Adrenal gland (tissue), 5 donors: ENCODE measurements at regions not wholly inside any gene's neighbourhood (a gene's known extent, or its start where the extent isn't known, plus 50 kb on each side); places are given as distances from the start of the nearest gene placed in this dataset.

ENCODE experiments used
- CTCF ChIP-seq, 6 experiments: fragments of 450-650 bp in 4 of 6; fragments of 200-600 bp in 2 of 6; sonication (generic) in 1 of 6; IDR thresholded peaks; 1 replicate in 5 of 6; 2 replicates in 1 of 6; pipeline versions ENCODE4 v1.5.1 to v1.8.0; 2016 to 2021; ENCODE audit warnings: antibody characterized with exemption in 6 of 6, mild to moderate bottlenecking in 2 of 6, moderate library complexity in 1 of 6
- POLR2A ChIP-seq, 2 donors: fragments of 450-650 bp; IDR thresholded peaks; one replicate each; pipeline ENCODE4 v1.6.1; 2017; ENCODE audit warnings: antibody characterized with exemption in 2 of 2, mild to moderate bottlenecking in 2 of 2, moderate library complexity in 1 of 2
- donor health status: DM: no; HTN: no; CAD: no.

- no peak for TF ChIP-seq POLR2A (IDR thresholded peaks at IDR 0.05)
- no peak for TF ChIP-seq CTCF (IDR thresholded peaks at IDR 0.05)
Observed at GRCh38 chr14:40345334-40345733, 913.1 kb upstream of the FBXO33 start.
